ENCODE measurements at regions not wholly inside any gene's neighbourhood (a gene's known extent, or its start where the extent isn't known, plus 50 kb on each side); places are given as distances from the start of the nearest gene placed in this dataset.

DNA sequence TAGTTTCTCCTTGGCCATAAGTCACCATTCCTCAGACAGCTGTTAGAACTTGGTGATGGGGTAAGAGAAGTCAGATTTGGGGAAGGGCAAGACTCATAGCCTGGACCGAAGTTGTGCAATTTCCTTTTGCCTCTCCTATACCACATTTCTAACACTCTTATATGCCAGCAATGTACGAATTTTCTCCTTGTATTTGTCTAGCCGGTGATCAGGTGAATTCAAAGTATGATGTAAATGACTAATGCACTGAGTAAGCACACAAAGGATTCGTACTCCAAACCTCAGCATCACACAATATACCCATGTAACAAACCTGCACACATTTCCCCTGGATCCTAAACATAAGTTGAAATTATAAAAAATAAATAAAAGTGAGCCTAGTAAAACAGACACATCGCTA is 1143.5 kb upstream of the CELF4 start:
- H3F3A ChIP-seq (ENCODE audit: control insufficient read depth, insufficient read depth): no peaks in the 10 kb centered on the region
- no peaks in the 10 kb centered on the region for H3K4me1 ChIP-seq (ENCODE audit: control insufficient read depth, low read length)
- H3K27ac ChIP-seq (ENCODE audit: low read depth, low read length): no peak overlapping the region
- TF ChIP-seq EZH2phosphoT487 (IDR thresholded peaks at IDR 0.05; ENCODE audit: borderline replicate concordance, low read length): no peak
- TF ChIP-seq, protein P1, sequence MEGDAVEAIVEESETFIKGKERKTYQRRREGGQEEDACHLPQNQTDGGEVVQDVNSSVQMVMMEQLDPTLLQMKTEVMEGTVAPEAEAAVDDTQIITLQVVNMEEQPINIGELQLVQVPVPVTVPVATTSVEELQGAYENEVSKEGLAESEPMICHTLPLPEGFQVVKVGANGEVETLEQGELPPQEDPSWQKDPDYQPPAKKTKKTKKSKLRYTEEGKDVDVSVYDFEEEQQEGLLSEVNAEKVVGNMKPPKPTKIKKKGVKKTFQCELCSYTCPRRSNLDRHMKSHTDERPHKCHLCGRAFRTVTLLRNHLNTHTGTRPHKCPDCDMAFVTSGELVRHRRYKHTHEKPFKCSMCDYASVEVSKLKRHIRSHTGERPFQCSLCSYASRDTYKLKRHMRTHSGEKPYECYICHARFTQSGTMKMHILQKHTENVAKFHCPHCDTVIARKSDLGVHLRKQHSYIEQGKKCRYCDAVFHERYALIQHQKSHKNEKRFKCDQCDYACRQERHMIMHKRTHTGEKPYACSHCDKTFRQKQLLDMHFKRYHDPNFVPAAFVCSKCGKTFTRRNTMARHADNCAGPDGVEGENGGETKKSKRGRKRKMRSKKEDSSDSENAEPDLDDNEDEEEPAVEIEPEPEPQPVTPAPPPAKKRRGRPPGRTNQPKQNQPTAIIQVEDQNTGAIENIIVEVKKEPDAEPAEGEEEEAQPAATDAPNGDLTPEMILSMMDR (IDR thresholded peaks at IDR 0.05; ENCODE audit: low read depth, low read length, poor library complexity, severe bottlenecking): no peak
- no peak overlapping the region for H3K4me2 ChIP-seq (ENCODE audit: low read length)
- H4K20me1 ChIP-seq (ENCODE audit: control insufficient read depth, insufficient read depth, low read depth, low read length): no peaks in the 10 kb centered on the region
- H3K9me2 ChIP-seq (replicated peaks; ENCODE audit: control insufficient read depth, low read length): no peaks in the 10 kb centered on the region
- H3K9me3 ChIP-seq (ENCODE audit: control insufficient read depth, insufficient read depth, low read length): no peaks in the 10 kb centered on the region
- H3K27me3 ChIP-seq (ENCODE audit: control insufficient read depth, low read length): no peaks in the 10 kb centered on the region
- no peaks in the 10 kb centered on the region for H3K79me2 ChIP-seq (ENCODE audit: control insufficient read depth, low read length)
- no peaks in the 10 kb centered on the region for H3K36me3 ChIP-seq (ENCODE audit: control insufficient read depth, low read length)
- no peak overlapping the region for H3K4me3 ChIP-seq (ENCODE audit: low read length)

GRCh38 chr18:38706373-38706772 is 1140.8 kb upstream of the CELF4 start:
- no peaks in the 10 kb centered on the region for H3K9me2 ChIP-seq (replicated peaks; ENCODE audit: control insufficient read depth, low read length)
- TF ChIP-seq EZH2phosphoT487 (IDR thresholded peaks at IDR 0.05; ENCODE audit: borderline replicate concordance, low read length): no peak
- TF ChIP-seq, protein P1 (IDR thresholded peaks at IDR 0.05; ENCODE audit: low read depth, low read length, poor library complexity, severe bottlenecking): no peak
- no peaks in the 10 kb centered on the region for H3K36me3 ChIP-seq (ENCODE audit: control insufficient read depth, low read length)
- H3K4me3 ChIP-seq (ENCODE audit: low read length): no peak overlapping the region
- H4K20me1 ChIP-seq (ENCODE audit: control insufficient read depth, insufficient read depth, low read depth, low read length): no peaks in the 10 kb centered on the region
- H3K27me3 ChIP-seq (ENCODE audit: control insufficient read depth, low read length): no peaks in the 10 kb centered on the region
- no peaks in the 10 kb centered on the region for H3K4me1 ChIP-seq (ENCODE audit: control insufficient read depth, low read length)
- H3F3A ChIP-seq (ENCODE audit: control insufficient read depth, insufficient read depth): no peaks in the 10 kb centered on the region
- H3K4me2 ChIP-seq (ENCODE audit: low read length): no peak overlapping the region
- H3K27ac ChIP-seq (ENCODE audit: low read depth, low read length): no peak overlapping the region
- no peaks in the 10 kb centered on the region for H3K9me3 ChIP-seq (ENCODE audit: control insufficient read depth, insufficient read depth, low read length)
- H3K79me2 ChIP-seq (ENCODE audit: control insufficient read depth, low read length): no peaks in the 10 kb centered on the region

GRCh38 chr18:38698088-38698487 is 1132.5 kb upstream of the CELF4 start:
- H3K36me3 ChIP-seq (ENCODE audit: control insufficient read depth, low read length): no peaks in the 10 kb centered on the region
- no peaks in the 10 kb centered on the region for H3K9me2 ChIP-seq (replicated peaks; ENCODE audit: control insufficient read depth, low read length)
- H3K79me2 ChIP-seq (ENCODE audit: control insufficient read depth, low read length): no peaks in the 10 kb centered on the region
- no peaks in the 10 kb centered on the region for H3K9me3 ChIP-seq (ENCODE audit: control insufficient read depth, insufficient read depth, low read length)
- H3F3A ChIP-seq (ENCODE audit: control insufficient read depth, insufficient read depth): no peaks in the 10 kb centered on the region
- TF ChIP-seq EZH2phosphoT487 (IDR thresholded peaks at IDR 0.05; ENCODE audit: borderline replicate concordance, low read length): no peak
- TF ChIP-seq, protein P1 (IDR thresholded peaks at IDR 0.05; ENCODE audit: low read depth, low read length, poor library complexity, severe bottlenecking): no peak
- H3K4me1 ChIP-seq (ENCODE audit: control insufficient read depth, low read length): no peaks in the 10 kb centered on the region
- H3K4me3 ChIP-seq (ENCODE audit: low read length): no peak overlapping the region
- H3K27ac ChIP-seq (ENCODE audit: low read depth, low read length): no peak overlapping the region
- no peaks in the 10 kb centered on the region for H3K27me3 ChIP-seq (ENCODE audit: control insufficient read depth, low read length)
- H4K20me1 ChIP-seq (ENCODE audit: control insufficient read depth, insufficient read depth, low read depth, low read length): no peaks in the 10 kb centered on the region
- H3K4me2 ChIP-seq (ENCODE audit: low read length): no peak overlapping the region

Data from DOHH2 (cell line).